HG03175 (cell line): ENCODE measurements at regions not wholly inside any gene's neighbourhood (a gene's known extent, or its start where the extent isn't known, plus 50 kb on each side); places are given as distances from the start of the nearest gene placed in this dataset.
"Not testable (repeated sequence)": the region's sequence is repeated elsewhere in the genome, so short reads cannot be mapped to it uniquely, and the experiment has no call there.

Experiments used
- ATAC-seq: cut with Tn5 transposase; IDR thresholded peaks from one replicate; pipeline ENCODE4 v1.9.1; 2021; ENCODE audit warnings: mild to moderate bottlenecking, moderate library complexity; ENCODE audit not compliant: unreplicated experiment

GRCh38 chr13:111007209-111007608 lies 92.3 kb upstream of the ANKRD10 start:
- ATAC-seq = no peak

GRCh38 chr13:111006506-111007031 lies 91.7 kb upstream of the ANKRD10 start:
- no peak for ATAC-seq

GRCh38 chr13:111005808-111006505 lies 91.1 kb upstream of the ANKRD10 start:
- ATAC-seq = no peak

GRCh38 chr13:111005364-111005763 lies 90.5 kb upstream of the ANKRD10 start:
- ATAC-seq = no peak

- ATAC-seq = no peak
These were observed 89.6 kb upstream of the ANKRD10 start for GRCh38 chr13:111004444-111004843.

- ATAC-seq = no peak
These were observed 86.8 kb upstream of the ANKRD10 start for GRCh38 chr13:111001636-111002035.

- ATAC-seq = no peak
These were observed 78.9 kb upstream of the ANKRD10 start for GRCh38 chr13:110993788-110994187.

GRCh38 chr13:110991991-110992508 lies 77.2 kb upstream of the ANKRD10 start:
- ATAC-seq = no peak

- no peak for ATAC-seq
These were observed 74.5 kb upstream of the ANKRD10 start for GRCh38 chr13:110989331-110989730.

- ATAC-seq = no peak
These were observed 70.7 kb upstream of the ANKRD10 start for GRCh38 chr13:110985541-110985940.

GRCh38 chr13:110984798-110985197 lies 69.9 kb upstream of the ANKRD10 start:
- no peak for ATAC-seq

- no peak for ATAC-seq
These were observed 69.5 kb upstream of the ANKRD10 start for GRCh38 chr13:110984381-110984780.

- no peak for ATAC-seq
These were observed 68.4 kb upstream of the ANKRD10 start for GRCh38 chr13:110983241-110983640.

- ATAC-seq = no peak
These were observed 66.5 kb upstream of the ANKRD10 start for GRCh38 chr13:110981379-110981778.

- no peak for ATAC-seq
These were observed 66.1 kb upstream of the ANKRD10 start for GRCh38 chr13:110980921-110981320.

- ATAC-seq = not testable (repeated sequence)
These were observed 64.3 kb upstream of the ANKRD10 start for GRCh38 chr13:110979149-110979548.

- no peak for ATAC-seq
These were observed 63.5 kb upstream of the ANKRD10 start for GRCh38 chr13:110978390-110978789.

- no peak for ATAC-seq
These were observed 61.9 kb upstream of the ANKRD10 start for GRCh38 chr13:110976785-110977184.

GRCh38 chr13:110973007-110973700 lies 58.3 kb upstream of the ANKRD10 start:
- no peak for ATAC-seq

GRCh38 chr13:110971486-110971885 lies 56.6 kb upstream of the ANKRD10 start:
- ATAC-seq = no peak

GRCh38 chr13:110967156-110967855 lies 52.4 kb upstream of the ANKRD10 start:
- not testable (repeated sequence) for ATAC-seq
